Ishikawa (cell line): ENCODE measurements at regions not wholly inside any gene's neighbourhood (a gene's known extent, or its start where the extent isn't known, plus 50 kb on each side); places are given as distances from the start of the nearest gene placed in this dataset.

Source experiments
- CEBPB ChIP-seq: IDR thresholded peaks from 2 replicates; pipeline ENCODE4 v1.6.1; 2012
- EP300 ChIP-seq: IDR thresholded peaks from 2 replicates; pipeline ENCODE4 v1.6.1; 2012; ENCODE audit warnings: borderline replicate concordance
- FOXM1 ChIP-seq: IDR thresholded peaks from 2 replicates; pipeline ENCODE4 v1.6.1; 2012; ENCODE audit warnings: low read depth, borderline replicate concordance
- NFIC ChIP-seq: IDR thresholded peaks from 2 replicates; pipeline ENCODE4 v1.6.1; 2012
- TAF1 ChIP-seq: IDR thresholded peaks from 2 replicates; pipeline ENCODE4 v1.6.1; 2012; ENCODE audit warnings: low read depth, mild to moderate bottlenecking
- YY1 ChIP-seq: IDR thresholded peaks from 2 replicates; pipeline ENCODE4 v1.6.1; 2012; ENCODE audit warnings: low read depth
- TF ChIP-seq, protein P1 (sequence below): IDR thresholded peaks from 2 replicates; pipeline ENCODE4 v1.6.1; 2012; ENCODE audit warnings: low read depth, mild to moderate bottlenecking

DNA sequence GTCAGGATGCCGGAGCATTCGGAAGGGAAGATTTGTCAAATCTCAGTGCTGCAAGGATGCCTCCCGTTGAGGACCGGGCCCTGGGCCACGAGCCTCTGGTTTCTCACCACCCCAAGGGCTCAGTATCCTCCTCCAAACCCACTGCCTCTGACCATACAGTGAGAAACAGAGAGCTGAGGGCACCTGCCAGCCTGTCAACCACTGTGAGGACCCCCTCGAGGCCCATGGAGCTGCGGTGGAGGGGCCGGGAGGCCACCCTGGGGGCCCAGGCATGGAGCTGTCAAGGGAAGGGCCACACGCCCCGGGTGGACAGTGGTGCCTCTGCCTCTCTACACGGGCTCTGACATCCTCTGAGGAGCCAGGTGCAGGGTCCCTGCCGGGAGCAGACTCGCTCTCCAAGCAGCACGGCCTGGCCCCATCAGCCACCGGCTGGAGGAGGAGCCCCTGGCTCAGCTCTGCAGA is 248.0 kb upstream of the TCERG1L start:
- TF ChIP-seq TAF1 = no peak
- TF ChIP-seq CEBPB = no peak
- no peak for TF ChIP-seq EP300
- no peak for TF ChIP-seq YY1
- TF ChIP-seq, protein P1, sequence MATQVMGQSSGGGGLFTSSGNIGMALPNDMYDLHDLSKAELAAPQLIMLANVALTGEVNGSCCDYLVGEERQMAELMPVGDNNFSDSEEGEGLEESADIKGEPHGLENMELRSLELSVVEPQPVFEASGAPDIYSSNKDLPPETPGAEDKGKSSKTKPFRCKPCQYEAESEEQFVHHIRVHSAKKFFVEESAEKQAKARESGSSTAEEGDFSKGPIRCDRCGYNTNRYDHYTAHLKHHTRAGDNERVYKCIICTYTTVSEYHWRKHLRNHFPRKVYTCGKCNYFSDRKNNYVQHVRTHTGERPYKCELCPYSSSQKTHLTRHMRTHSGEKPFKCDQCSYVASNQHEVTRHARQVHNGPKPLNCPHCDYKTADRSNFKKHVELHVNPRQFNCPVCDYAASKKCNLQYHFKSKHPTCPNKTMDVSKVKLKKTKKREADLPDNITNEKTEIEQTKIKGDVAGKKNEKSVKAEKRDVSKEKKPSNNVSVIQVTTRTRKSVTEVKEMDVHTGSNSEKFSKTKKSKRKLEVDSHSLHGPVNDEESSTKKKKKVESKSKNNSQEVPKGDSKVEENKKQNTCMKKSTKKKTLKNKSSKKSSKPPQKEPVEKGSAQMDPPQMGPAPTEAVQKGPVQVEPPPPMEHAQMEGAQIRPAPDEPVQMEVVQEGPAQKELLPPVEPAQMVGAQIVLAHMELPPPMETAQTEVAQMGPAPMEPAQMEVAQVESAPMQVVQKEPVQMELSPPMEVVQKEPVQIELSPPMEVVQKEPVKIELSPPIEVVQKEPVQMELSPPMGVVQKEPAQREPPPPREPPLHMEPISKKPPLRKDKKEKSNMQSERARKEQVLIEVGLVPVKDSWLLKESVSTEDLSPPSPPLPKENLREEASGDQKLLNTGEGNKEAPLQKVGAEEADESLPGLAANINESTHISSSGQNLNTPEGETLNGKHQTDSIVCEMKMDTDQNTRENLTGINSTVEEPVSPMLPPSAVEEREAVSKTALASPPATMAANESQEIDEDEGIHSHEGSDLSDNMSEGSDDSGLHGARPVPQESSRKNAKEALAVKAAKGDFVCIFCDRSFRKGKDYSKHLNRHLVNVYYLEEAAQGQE = no peak
- no peak for TF ChIP-seq NFIC
- TF ChIP-seq FOXM1 = no peak
